Gastroesophageal sphincter (tissue), 4 donors: ENCODE measurements at regions not wholly inside any gene's neighbourhood (a gene's known extent, or its start where the extent isn't known, plus 50 kb on each side); places are given as distances from the start of the nearest gene placed in this dataset.
A peak's percentile ranks its signal among the peaks of the same experiment; 100 is the strongest.
"Not testable (repeated sequence)": the region's sequence is repeated elsewhere in the genome, so short reads cannot be mapped to it uniquely, and the experiment has no call there.

Experiments
- ATAC-seq: fragments of 150-250 bp; one replicate; pipeline ENCODE4 v1.9.1; 2016; ENCODE audit warnings: mild to moderate bottlenecking, moderate library complexity
- H3K27ac ChIP-seq, 4 donors: fragments of 200-600 bp; sonication (generic) in 3 of 4; 1 replicate in 3 of 4; 2 replicates in 1 of 4; pipeline ENCODE4 v1.5.1; 2016 to 2019
- H3K27me3 ChIP-seq: fragments of 200-600 bp; sonication (generic); one replicate; pipeline ENCODE4 v1.5.1; 2019
- H3K36me3 ChIP-seq, 2 donors: fragments of 200-600 bp; sonication (generic); one replicate each; pipeline ENCODE4 v1.5.1; 2019; ENCODE audit warnings: control low read depth in 1 of 2
- H3K4me1 ChIP-seq, 3 donors: fragments of 200-600 bp; sonication (generic); 1 replicate in 2 of 3; 2 replicates in 1 of 3; pipeline ENCODE4 v1.5.1; 2016 to 2019; ENCODE audit warnings: control low read depth in 2 of 3
- H3K4me3 ChIP-seq, 2 donors: fragments of 200-600 bp; sonication (generic); one replicate each; pipeline ENCODE4 v1.5.1; 2019; ENCODE audit warnings: mild to moderate bottlenecking in 1 of 2, moderate library complexity in 1 of 2
- H3K9me3 ChIP-seq, 3 donors: fragments of 200-600 bp; sonication (generic); one replicate each; pipeline ENCODE4 v1.5.1; 2017 to 2019; ENCODE audit warnings: control low read depth in 2 of 3
- CTCF ChIP-seq, 4 experiments: fragments of 200-600 bp in 2 of 4; fragments of 450-650 bp in 2 of 4; sonication (generic) in 1 of 4; IDR thresholded peaks; one replicate each; pipeline ENCODE4 v1.5.1; 2017 to 2019; ENCODE audit warnings: antibody characterized with exemption in 4 of 4, mild to moderate bottlenecking in 2 of 4, moderate library complexity in 2 of 4
- EP300 ChIP-seq: sonication (generic); formaldehyde crosslinking; IDR thresholded peaks from one replicate; pipeline ENCODE4 v1.6.1; 2017; ENCODE audit warnings: antibody characterized with exemption, mild to moderate bottlenecking
- POLR2A ChIP-seq, 2 donors: fragments of 450-650 bp; IDR thresholded peaks; one replicate each; pipeline ENCODE4 v1.6.1; 2017; ENCODE audit warnings: antibody characterized with exemption in 2 of 2, mild to moderate bottlenecking in 2 of 2, moderate library complexity in 1 of 2
- POLR2AphosphoS5 ChIP-seq: sonication (generic); formaldehyde crosslinking; IDR thresholded peaks from one replicate; pipeline ENCODE4 v1.6.1; 2017; ENCODE audit warnings: antibody characterized with exemption
- WGBS, 2 donors: methylation state at CpG; one replicate each; pipeline ENCODE4 v1.1.5; 2018; ENCODE audit warnings: low coverage in 1 of 2; 5-methylcytosine and 5-hydroxymethylcytosine counted together

DNA sequence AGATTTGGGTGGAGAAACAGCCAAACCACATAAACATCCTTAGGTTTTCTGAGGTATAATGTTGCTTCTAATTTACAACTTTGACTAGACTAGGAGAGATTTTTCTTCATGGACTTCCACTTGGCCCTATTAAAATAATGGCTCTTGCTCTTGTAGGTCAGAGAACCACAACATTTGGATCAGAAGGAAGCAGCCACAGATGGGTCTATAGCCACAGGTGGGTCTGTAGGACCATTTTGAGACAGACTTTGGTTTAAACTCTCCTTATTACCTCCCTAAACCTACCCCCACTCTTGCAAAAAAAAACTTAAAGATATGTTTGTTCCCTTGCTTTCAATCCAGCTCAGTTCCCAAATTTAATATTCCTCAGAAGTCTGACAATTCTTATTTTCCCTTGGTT, 1260.8 kb downstream of the GATA3 start:
- Histone ChIP-seq H3K4me3 (no peak overlapping the region), H3K4me1 (no peaks in the 10 kb centered on the region), H3K27me3 (no peaks in the 10 kb centered on the region), H3K36me3 (no peaks in the 10 kb centered on the region), H3K9me3 (no peaks in the 10 kb centered on the region), H3K27ac (no peak overlapping the region)
- no peak for ATAC-seq
- TF ChIP-seq POLR2AphosphoS5 (no peak), CTCF (IDR thresholded peaks at IDR 0.05) (no peak), EP300 (no peak), POLR2A (IDR thresholded peaks at IDR 0.05) (no peak)

DNA sequence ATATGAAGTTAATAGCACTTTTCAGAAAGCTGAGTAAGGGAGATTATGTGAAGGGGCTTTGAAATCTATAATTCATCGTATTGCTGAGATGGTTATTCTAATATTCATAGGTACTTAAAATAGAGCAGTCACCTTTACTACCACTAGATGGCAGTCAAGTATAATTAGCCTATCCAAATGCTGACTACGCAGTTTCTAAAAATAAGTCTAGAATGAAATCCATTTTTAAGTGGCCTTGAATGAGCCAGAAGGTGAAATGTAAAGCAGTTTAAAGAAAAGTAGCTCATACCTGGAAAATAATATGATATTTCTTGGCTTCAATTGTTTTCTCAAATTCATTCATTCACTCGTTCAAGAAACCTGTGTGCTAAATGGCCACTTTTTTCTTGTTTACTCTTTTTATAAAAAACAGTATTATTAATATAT, 1277.1 kb downstream of the GATA3 start:
- Histone ChIP-seq H3K4me3 (no peak overlapping the region), H3K9me3 (no peaks in the 10 kb centered on the region), H3K27ac (no peak overlapping the region), H3K4me1 (peaks cover 0 to 8% (median 0%) of the 10 kb centered on the region in 3 donors), H3K27me3 (no peaks in the 10 kb centered on the region), H3K36me3 (no peaks in the 10 kb centered on the region)
- 16 to 17% methylated on average over 3 of the region's 3 CpGs for WGBS, 2 donors
- no peak for TF ChIP-seq EP300
- peak; percentile 72 to 93 (median 80) for TF ChIP-seq CTCF (IDR thresholded peaks at IDR 0.05)
- TF ChIP-seq POLR2A (IDR thresholded peaks at IDR 0.05), result no peak
- TF ChIP-seq POLR2AphosphoS5, result peak; percentile 6
- no peak for ATAC-seq

DNA sequence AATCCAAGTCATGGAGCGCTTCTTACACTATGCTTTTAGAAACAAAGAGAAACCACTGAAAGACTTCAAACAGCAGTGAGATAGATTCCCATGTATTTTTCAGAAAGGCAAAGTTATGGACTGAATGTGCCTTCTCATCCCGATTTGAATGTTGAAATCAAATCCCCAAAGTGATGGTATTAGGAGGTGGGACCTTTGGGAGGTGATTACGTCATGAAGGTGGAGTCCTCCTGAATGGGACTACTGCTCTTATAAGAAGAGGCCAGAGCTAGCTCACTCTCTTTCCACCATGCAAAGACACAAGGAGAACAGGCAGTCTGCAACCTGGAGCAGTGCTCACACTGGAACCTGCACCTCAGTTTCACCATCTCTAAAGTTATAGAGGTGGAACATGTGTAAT, 1279.8 kb downstream of the GATA3 start:
- H3K27me3 ChIP-seq, result no peaks in the 10 kb centered on the region
- no peaks in the 10 kb centered on the region for H3K36me3 ChIP-seq
- H3K9me3 ChIP-seq, result no peaks in the 10 kb centered on the region
- TF ChIP-seq CTCF (IDR thresholded peaks at IDR 0.05), result no peak
- TF ChIP-seq EP300, result no peak
- no peak for TF ChIP-seq POLR2AphosphoS5
- no peak for TF ChIP-seq POLR2A (IDR thresholded peaks at IDR 0.05)
- WGBS, 2 donors, result 92 to 100% methylated on average over 2 to 3 of the region's 3 CpGs
- peaks cover 0 to 8% (median 0%) of the 10 kb centered on the region in 3 donors for H3K4me1 ChIP-seq
- no peak overlapping the region for H3K27ac ChIP-seq
- ATAC-seq, result no peak
- H3K4me3 ChIP-seq, result no peak overlapping the region

DNA sequence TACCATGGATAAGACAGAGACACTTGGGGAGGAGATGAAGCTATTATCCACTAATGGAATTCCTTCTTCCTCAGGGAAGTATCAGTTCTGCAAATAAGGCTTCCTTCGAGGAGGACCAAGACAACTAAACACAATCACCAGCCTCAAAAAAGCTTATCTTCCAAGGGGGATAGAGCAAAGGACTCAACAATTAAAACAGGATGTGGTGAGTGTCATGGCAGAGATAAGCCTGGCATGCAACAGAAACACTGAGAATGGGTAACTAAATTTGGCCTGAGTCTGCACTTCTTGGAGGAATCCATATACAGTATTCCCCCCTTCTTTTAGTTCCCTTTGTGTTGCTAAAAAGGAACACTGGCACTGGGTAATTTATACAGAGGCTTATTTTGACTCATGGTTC, 1285.2 kb downstream of the GATA3 start:
- H3K4me3 ChIP-seq, result no peak overlapping the region
- H3K36me3 ChIP-seq, result no peaks in the 10 kb centered on the region
- 29% methylated on average over 1 of the region's 1 CpG; no CpG with 5 or more reads in 1 of the 2 donors for WGBS, 2 donors
- peaks cover 0 to 5% (median 0%) of the 10 kb centered on the region in 3 donors for H3K4me1 ChIP-seq
- ATAC-seq, result no peak
- no peak overlapping the region for H3K27ac ChIP-seq
- TF ChIP-seq EP300, result no peak
- no peak for TF ChIP-seq POLR2A (IDR thresholded peaks at IDR 0.05)
- TF ChIP-seq POLR2AphosphoS5, result no peak
- no peaks in the 10 kb centered on the region for H3K9me3 ChIP-seq
- no peaks in the 10 kb centered on the region for H3K27me3 ChIP-seq

GRCh38 chr10:9342885-9343570, 1288.5 kb downstream of the GATA3 start:
- ATAC-seq, result no peak
- H3K4me1 ChIP-seq, result peaks cover 0 to 5% (median 0%) of the 10 kb centered on the region in 3 donors
- H3K9me3 ChIP-seq, result peaks cover 0 to 12% (median 0%) of the 10 kb centered on the region in 3 donors
- 29 to 34% methylated on average over 5 of the region's 5 CpGs for WGBS, 2 donors
- H3K27me3 ChIP-seq, result no peaks in the 10 kb centered on the region
- no peak overlapping the region for H3K27ac ChIP-seq
- H3K36me3 ChIP-seq, result no peaks in the 10 kb centered on the region
- TF ChIP-seq CTCF (IDR thresholded peaks at IDR 0.05), result peak; percentile 56 to 75 (median 67)
- no peak for TF ChIP-seq EP300
- no peak overlapping the region for H3K4me3 ChIP-seq

DNA sequence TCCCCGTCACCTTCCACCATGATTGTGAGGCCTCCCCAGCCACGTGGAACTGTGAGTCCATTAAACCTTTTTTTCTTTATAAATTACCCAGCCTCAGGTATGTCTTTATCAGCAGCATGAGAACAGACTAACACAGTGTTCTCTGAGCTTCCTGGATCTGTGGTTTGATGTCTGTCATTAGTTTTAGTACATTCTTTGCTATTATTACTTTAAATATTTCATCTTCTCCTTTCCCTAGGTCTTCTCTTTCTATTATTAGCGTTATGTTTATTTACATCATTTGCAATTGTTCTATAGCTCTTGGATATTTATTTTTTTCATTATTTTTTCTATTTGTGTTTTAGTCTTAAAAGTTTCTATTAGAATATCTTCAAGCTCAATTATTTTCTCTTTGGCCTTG, 1293.4 kb downstream of the GATA3 start:
- H3K9me3 ChIP-seq, result peaks cover 0 to 17% (median 0%) of the 10 kb centered on the region in 3 donors
- H3K4me1 ChIP-seq, H3K27me3 ChIP-seq, H3K27ac ChIP-seq, H3K4me3 ChIP-seq, H3K36me3 ChIP-seq, ATAC-seq: not testable (repeated sequence)
- 75 to 94% methylated on average over 3 of the region's 3 CpGs for WGBS, 2 donors
